ENCODE measurements at regions not wholly inside any gene's neighbourhood (a gene's known extent, or its start where the extent isn't known, plus 50 kb on each side); places are given as distances from the start of the nearest gene placed in this dataset.

GRCh38 chr3:10737785-10738184 lies 78.2 kb upstream of the SLC6A11 start:
- TF ChIP-seq CTCF (IDR thresholded peaks at IDR 0.05) (no peak), POLR2A (IDR thresholded peaks at IDR 0.05) (no peak)

Data from prostate gland (tissue), 2 donors.